SK-N-DZ (cell line): ENCODE measurements at regions not wholly inside any gene's neighbourhood (a gene's known extent, or its start where the extent isn't known, plus 50 kb on each side); places are given as distances from the start of the nearest gene placed in this dataset.
"Not testable (repeated sequence)": the region's sequence is repeated elsewhere in the genome, so short reads cannot be mapped to it uniquely, and the experiment has no call there.

Experiments
- DNase-seq: peaks from one replicate; pipeline ENCODE4 v3.0.0-alpha.2; 2015; ENCODE audit warnings: low spot score

DNA sequence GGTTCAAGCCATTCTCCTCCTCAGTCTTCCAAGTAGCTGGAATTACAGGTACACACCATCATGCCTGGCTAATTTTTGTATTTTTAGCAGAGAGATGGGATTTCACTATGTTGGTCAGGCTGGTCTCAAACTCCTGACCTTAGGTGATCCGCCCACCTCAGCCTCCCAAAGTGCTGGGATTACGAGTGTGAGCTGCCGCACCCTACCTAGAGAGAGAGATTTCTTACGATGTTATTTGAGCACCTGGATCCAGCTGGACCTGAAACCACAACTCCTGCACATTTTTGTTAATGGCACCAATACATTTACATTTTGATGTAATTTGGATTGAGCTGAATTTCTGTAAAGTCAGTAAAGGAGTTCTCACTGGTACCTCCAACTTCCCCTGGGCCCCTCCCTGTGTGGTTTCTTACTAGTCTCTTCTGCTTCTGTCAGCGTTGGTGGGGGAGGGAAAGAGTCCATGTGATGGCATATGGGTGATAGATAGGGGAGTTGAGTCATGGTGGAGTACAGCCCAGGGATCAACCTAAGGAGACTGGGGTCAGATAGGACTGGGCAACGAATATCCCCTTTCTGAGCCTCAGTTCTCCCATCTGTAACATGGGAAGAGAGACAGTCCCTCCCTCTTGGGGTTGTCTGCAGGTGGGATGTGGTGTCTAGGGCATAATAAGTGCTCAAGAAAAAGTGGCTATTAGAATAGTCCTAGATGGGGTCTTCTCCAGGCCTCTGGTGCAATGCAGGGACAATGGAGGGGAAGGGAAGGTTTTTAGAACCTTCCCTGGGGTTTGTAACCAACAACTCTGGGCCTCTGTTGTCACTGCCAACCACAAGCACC lies 83.3 kb upstream of the MED13L start:
- DNase-seq, result no peak

DNA sequence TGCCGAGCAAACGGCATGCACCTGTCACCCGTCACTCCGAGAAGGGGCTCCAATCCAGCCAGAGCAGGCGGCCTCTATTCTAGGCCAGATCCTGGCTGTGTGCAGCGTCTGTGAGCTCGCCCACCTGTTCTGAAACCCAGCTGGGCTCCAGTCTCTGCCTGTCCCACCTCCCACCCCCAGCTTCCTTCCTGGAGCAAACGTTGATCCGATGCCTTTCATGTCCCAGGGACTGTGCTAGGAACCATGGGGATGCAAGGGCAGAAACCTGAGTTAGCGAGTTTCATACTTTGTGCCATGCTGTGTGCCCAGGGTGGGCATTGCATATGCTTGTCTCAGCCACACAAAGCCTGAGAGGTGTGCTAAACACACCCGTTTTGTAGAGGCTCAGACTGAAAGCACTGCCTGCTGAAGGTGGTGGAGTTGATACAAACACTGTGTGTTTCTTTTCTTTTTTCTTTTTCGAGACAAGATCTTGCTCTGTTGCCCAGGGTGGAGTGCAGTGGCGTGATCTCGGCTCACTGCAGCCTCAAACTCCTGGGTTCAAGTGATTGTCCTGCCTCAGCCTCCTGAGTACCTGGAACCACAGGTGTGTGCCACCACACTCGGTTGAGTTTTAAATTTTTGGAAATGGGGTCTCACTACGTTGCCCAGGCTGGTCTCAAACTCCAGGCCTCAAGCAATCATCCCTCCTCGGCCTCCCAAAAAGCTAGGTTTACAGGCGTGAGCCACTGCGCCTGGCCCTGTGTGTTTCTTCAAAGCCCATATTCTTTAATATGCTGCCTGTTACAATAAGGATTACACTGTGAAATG lies 84.1 kb upstream of the MED13L start:
- no peak for DNase-seq

DNA sequence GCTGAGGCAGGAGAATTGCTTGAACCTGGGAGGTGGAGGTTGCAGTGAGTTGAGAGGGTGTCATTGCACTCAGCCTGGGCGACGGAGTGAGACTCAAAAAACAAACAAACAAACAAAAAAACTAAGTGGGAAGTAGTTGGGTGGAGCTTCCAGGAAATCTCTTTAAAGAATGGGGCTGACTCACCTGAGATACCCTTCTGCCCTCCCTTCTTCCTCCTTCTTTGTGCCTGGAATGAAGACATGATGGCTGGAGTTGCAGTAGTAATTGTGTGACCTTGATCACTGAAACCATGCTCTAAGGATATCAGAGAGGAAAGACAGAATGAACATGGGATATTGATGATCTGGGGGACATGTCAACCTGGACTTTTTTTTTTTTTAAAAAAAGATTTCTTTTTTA lies 87.6 kb upstream of the MED13L start:
- DNase-seq, result no peak

- DNase-seq, result no peak
Observed at GRCh38 chr12:116365606-116366455, 88.3 kb upstream of the MED13L start.

DNA sequence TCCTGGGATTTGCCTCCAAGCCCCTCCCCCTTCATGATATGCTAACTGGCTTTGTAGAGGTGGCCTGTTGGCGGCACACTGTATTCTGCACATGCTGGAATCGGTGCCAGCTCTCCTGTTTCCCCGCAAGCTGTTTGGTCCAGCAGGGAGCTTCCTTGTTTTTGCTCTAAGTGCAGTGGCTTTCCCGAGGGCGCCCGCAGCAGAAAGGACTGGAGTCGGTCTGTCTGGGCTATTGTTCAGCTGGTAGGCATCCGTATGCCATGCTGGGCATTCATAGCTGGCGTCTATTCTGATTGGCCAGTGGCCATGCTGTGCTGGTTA lies 88.9 kb upstream of the MED13L start:
- DNase-seq, result no peak

- DNase-seq, result no peak
Observed at GRCh38 chr12:116366824-116367223, 89.3 kb upstream of the MED13L start.

- DNase-seq, result no peak
Observed at GRCh38 chr12:116368196-116369194, 91.0 kb upstream of the MED13L start.

DNA sequence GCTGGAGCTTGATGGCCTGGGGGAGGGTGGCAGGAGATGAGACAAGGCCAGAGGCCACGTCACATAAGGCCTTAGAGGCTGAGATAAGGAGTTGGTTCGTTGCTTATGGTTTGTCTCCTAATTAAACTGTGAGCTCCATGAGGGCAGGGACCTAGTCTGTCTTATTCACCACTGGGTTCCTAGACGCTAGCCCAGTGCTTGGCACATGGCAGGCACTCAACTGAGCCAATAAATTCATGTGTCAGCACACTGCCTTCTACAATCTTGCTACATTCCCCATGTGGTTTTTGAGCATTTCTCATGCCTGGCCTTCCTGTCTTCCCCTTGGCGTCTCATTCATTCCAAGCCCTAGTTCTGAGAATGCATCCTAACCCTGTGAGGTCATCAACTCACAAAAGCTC lies 92.5 kb upstream of the MED13L start:
- DNase-seq, result no peak

DNA sequence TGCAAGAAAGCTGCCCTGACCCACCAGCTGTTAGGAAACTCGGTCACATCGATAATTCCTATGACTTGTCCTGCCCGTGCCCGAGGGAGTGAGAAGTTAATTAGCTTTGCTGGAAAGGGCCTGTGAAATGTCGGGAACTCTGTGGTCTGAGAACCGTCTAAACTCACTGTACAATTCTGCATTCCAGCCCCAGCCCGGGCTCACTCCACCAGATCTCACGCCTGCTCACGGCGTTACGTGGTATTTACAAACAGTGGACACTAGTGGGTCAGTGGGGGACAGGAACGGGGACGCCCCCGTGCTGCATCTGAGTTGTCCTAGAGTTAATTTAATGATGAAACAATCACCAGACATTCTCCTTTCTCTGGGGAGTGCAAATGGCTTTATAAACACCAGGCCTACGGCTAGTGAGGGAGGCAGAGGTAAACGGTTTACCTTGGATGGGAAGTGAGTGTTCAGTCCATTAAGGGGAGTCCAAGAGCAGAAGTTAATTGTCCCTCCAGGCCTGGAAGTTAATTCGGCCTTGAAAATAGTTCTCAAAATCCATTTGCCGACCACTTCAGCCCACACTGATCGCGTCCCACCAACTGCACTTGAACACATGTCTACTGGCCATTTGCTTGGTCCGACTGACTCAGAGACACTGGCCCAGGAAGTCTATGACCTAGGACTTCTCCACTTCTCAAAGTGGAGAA lies 93.5 kb upstream of the MED13L start:
- peak; percentile 75 for DNase-seq

GRCh38 chr12:116372815-116373214 lies 95.3 kb upstream of the MED13L start:
- no peak for DNase-seq

- no peak for DNase-seq
Observed at GRCh38 chr12:116373572-116374206, 96.2 kb upstream of the MED13L start.

GRCh38 chr12:116374207-116374606 lies 96.7 kb upstream of the MED13L start:
- no peak for DNase-seq

DNA sequence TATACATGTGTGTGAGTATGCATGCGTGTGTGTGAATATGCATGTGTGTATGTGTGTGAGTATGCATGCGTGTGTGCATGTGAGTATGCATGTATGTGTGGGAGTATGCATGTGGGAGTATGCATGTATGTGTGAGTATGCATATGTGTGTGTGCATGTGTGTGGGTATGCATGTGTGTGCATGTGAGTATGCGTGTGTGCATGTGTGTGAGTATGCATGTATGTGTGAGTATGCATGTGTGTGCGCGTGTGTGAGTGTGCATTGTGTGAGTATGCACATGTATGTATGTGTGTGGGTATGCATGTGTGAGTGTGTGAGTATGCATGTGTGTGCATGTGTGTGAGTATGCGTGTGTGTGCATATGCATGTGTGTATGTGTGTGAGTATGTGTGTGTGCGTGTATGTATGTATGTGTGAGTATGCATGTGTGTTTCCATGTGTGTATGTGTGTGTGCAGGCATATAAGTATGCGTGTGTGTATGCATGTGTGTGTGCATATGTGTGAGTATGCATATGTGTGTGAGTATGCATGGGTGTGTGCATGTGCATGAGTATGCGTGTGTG lies 97.9 kb upstream of the MED13L start:
- DNase-seq, result no peak

DNA sequence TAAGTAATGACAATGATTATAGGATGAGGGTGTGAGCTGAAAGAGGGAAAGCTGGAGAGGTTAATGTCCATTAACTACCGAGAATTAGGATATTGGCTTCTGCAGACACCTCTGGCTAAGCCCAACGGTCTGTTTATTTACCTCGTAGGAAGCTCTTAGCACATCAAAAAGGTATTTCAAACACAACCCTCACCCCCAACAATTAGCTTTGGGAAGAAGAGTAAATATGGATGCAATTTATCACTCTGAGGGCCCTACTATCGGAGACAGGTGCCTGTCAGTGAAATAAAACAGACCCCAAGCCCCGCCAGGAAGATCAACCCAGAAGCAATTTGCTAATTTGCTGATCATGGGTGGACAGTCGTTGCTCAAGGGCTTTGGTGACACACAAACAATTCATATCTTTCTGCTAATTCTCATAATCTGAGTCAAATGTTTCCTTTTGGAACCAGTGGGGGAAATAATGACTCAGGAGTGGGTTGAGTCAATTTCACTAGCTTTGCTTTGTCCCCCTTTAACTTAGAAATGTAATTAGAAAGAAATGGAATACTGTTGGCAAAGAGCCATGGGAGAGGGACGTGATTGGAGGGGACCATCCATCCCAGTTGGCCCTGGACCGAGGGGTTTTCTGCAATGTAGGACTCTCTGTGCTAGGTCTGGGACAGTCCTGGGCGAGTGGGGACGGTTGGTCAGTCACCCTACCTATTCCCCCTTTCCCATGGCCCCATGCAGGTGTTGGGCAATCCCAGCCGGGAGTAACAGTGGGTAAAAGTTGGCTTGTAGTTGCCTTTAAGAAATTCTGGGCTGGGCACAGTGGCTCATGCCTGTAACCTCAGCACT lies 99.1 kb upstream of the MED13L start:
- peak; percentile 84 for DNase-seq

DNA sequence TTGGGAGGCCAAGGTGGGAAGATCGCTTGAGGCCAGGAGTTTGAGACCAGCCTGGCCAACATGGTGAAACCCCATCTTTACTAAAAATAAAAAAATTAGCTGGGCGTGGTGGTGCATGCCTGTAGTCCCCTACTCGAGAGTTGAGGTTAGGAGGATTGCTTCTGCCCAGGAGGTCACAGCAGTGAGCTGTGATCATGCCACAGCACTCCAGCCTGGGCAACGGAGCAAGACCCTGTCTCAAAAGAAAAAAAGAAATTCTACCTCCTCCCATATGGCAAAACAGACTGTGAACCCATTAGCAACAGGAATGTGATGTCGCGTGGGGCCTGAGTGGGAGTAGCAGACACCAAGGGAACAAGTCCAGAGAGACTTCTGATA lies 99.7 kb upstream of the MED13L start:
- not testable (repeated sequence) for DNase-seq

DNA sequence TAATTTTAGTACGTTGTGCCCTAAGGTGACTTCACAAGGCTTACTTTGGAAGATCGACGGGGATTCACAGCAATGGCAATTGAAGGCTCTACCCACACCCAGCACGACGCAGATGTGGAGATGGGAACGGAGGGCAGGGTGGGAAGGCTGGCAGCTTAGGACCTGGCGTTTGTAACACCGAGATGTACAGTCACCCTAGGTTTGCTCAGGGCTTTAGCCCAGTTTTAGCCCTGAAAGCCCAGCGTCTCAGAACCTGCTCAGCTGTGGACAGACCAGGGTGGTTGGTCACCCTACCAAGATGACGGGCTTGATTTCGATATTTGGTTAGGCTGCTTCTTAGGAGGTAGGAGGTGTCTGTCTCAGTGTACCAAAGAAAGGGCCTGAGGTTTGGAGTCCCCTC lies 100.5 kb upstream of the MED13L start:
- DNase-seq, result no peak

GRCh38 chr12:116380108-116380507 lies 102.6 kb upstream of the MED13L start:
- DNase-seq, result no peak

DNA sequence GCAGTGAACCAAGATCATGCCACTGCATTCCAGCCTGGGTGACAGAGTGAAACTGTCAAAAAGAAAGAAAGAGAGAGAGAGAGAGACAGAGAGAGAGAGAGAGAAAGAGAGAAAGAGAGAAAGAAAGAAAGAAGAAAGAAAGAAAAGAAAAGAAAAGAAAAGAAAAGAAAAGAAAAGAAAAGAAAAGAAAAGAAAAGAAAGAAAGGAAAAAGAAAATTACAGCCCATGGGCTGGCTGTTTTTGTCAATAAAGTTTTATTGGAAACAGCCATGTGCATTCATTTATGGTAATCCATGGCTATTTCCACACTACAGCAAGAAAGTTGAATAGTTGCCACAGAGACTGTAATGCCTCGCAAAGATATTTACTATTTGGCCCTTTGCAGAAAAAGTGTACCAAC lies 103.2 kb upstream of the MED13L start:
- not testable (repeated sequence) for DNase-seq
